ENCODE measurements at regions not wholly inside any gene's neighbourhood (a gene's known extent, or its start where the extent isn't known, plus 50 kb on each side); places are given as distances from the start of the nearest gene placed in this dataset.

DNA sequence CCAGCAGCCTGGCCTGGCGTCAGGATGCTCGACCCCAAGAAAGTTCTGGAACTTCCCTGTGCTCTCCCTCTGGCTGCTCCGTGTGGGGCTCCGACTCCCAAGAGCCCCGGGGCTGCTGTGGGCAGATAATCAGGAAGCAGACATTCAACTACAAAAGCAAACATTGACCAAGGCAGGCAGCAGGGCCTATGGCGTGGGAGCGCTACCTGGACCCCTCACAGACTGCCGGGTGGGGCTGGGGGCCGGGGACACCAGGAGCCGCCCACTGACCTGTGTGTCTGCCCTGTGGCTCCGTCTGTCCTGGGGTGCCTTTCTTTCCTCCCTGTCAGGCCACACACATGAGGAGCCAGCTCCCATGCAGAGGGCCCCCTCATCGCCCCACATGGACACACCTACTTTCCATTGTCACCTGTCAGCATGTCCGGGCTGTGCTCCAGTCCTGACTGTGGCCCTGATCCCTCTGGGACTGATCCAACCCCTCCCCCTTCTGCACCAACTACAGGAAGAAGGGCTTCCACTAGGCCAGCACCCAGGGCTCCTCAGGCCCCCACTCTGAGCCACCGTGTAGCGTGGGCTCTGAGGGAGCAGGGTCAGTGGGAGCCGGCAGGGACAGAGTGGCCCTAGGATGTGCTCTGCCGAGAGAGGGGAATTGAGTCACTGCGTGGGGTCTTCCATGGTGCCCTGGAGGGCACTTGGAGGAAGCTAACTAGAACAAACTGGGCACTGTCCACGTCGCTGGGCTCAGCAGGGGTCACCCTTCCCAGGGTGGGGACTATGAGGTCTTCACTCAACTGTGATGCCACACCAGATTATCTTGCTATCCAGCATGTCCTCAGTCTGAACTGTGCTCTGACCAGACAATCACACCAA lies 215.4 kb upstream of the C14orf180 start:
- intact Hi-C loops (cut with micrococcal nuclease), result no loop called here
- Histone ChIP-seq H3K79me2 (ENCODE audit: insufficient read depth, low read length) (no peaks in the 10 kb centered on the region), H4K20me1 (ENCODE audit: insufficient read depth, low read length) (no peaks in the 10 kb centered on the region), H3K4me3 (replicated peaks in 1 of 3; ENCODE audit: low read depth in 2 of 3, low read length in 3 of 3) (no peak overlapping the region), H3K9me3 (replicated peaks in 1 of 2; ENCODE audit: control insufficient read depth in 1 of 2, insufficient read depth in 1 of 2, low read length in 2 of 2) (no peaks in the 10 kb centered on the region), H3K4me1 (ENCODE audit: control insufficient read depth in 1 of 2, insufficient read depth in 2 of 2, low read length in 2 of 2) (no peaks in the 10 kb centered on the region), H3K36me3 (replicated peaks in 1 of 2; ENCODE audit: control insufficient read depth in 1 of 2, insufficient read depth in 2 of 2, low read length in 2 of 2) (no peaks in the 10 kb centered on the region), H3K4me2 (replicated peaks; ENCODE audit: extremely low read depth, low read length, poor library complexity, severe bottlenecking) (no peak overlapping the region), H3K27me3 (ENCODE audit: control insufficient read depth in 2 of 2, insufficient read depth in 2 of 2, low read length in 2 of 2) (no peaks in the 10 kb centered on the region), H3K27ac (ENCODE audit: low read depth in 1 of 2, low read length in 2 of 2) (no peak overlapping the region), H2AFZ (ENCODE audit: insufficient read depth, low read depth, low read length, poor library complexity, severe bottlenecking) (no peak overlapping the region), H3K9ac (ENCODE audit: insufficient read depth, low read length, poor library complexity, severe bottlenecking) (no peak overlapping the region)
- TF ChIP-seq, protein P1, sequence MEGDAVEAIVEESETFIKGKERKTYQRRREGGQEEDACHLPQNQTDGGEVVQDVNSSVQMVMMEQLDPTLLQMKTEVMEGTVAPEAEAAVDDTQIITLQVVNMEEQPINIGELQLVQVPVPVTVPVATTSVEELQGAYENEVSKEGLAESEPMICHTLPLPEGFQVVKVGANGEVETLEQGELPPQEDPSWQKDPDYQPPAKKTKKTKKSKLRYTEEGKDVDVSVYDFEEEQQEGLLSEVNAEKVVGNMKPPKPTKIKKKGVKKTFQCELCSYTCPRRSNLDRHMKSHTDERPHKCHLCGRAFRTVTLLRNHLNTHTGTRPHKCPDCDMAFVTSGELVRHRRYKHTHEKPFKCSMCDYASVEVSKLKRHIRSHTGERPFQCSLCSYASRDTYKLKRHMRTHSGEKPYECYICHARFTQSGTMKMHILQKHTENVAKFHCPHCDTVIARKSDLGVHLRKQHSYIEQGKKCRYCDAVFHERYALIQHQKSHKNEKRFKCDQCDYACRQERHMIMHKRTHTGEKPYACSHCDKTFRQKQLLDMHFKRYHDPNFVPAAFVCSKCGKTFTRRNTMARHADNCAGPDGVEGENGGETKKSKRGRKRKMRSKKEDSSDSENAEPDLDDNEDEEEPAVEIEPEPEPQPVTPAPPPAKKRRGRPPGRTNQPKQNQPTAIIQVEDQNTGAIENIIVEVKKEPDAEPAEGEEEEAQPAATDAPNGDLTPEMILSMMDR (IDR thresholded peaks at IDR 0.05), result no peak
- H3K9me3 Mint-ChIP-seq, result no peaks in the 10 kb centered on the region
- no peak overlapping the region for H3K27ac Mint-ChIP-seq
- no peaks in the 10 kb centered on the region for H3K36me3 Mint-ChIP-seq
- no peak overlapping the region for H3K4me3 Mint-ChIP-seq
- WGBS (ENCODE audit: insufficient coverage), result 85% methylated on average over 20 of the region's 20 CpGs
- no peak for DNase-seq
- no peaks in the 10 kb centered on the region for H3K4me1 Mint-ChIP-seq
- peaks cover 0 to 4% (median 3%) of the 10 kb centered on the region in 3 donors for H3K27me3 Mint-ChIP-seq (ENCODE audit: low read depth in 3 of 3)

DNA sequence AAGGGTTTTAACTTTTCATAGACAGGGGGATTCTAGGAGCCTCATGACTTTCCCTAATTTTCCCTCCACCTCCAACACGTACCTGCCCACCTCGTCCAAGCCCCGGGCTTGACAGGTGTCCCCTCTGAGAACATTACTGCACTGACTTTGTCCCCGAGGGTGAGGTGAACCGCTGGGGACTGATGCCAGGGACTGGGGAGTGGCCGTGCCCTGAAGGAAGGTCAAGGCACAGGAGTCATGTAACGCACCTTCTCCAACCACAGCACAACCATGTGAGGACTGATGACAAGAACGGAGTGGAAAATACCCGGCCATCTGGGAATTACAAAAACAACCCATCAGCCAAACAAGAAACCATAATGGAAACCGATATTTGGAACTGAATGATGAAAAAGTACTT lies 214.7 kb upstream of the C14orf180 start:
- Histone ChIP-seq H3K36me3 (replicated peaks in 1 of 2; ENCODE audit: control insufficient read depth in 1 of 2, insufficient read depth in 2 of 2, low read length in 2 of 2) (no peaks in the 10 kb centered on the region), H3K27me3 (ENCODE audit: control insufficient read depth in 2 of 2, insufficient read depth in 2 of 2, low read length in 2 of 2) (no peaks in the 10 kb centered on the region), H3K4me3 (replicated peaks in 1 of 3; ENCODE audit: low read depth in 2 of 3, low read length in 3 of 3) (no peak overlapping the region), H3K27ac (ENCODE audit: low read depth in 1 of 2, low read length in 2 of 2) (no peak overlapping the region), H2AFZ (ENCODE audit: insufficient read depth, low read depth, low read length, poor library complexity, severe bottlenecking) (no peak overlapping the region), H3K79me2 (ENCODE audit: insufficient read depth, low read length) (no peaks in the 10 kb centered on the region), H3K9me3 (replicated peaks in 1 of 2; ENCODE audit: control insufficient read depth in 1 of 2, insufficient read depth in 1 of 2, low read length in 2 of 2) (no peaks in the 10 kb centered on the region), H3K4me2 (replicated peaks; ENCODE audit: extremely low read depth, low read length, poor library complexity, severe bottlenecking) (no peak overlapping the region), H4K20me1 (ENCODE audit: insufficient read depth, low read length) (no peaks in the 10 kb centered on the region), H3K4me1 (ENCODE audit: control insufficient read depth in 1 of 2, insufficient read depth in 2 of 2, low read length in 2 of 2) (no peaks in the 10 kb centered on the region), H3K9ac (ENCODE audit: insufficient read depth, low read length, poor library complexity, severe bottlenecking) (no peak overlapping the region)
- no peaks in the 10 kb centered on the region for H3K36me3 Mint-ChIP-seq
- H3K27ac Mint-ChIP-seq, result no peak overlapping the region
- WGBS (ENCODE audit: insufficient coverage), result 96% methylated on average over 4 of the region's 10 CpGs
- H3K4me3 Mint-ChIP-seq, result no peak overlapping the region
- H3K27me3 Mint-ChIP-seq (ENCODE audit: low read depth in 3 of 3), result peaks cover 0 to 5% (median 4%) of the 10 kb centered on the region in 3 donors
- DNase-seq, result no peak
- intact Hi-C loops (cut with micrococcal nuclease), result no loop called here
- TF ChIP-seq, protein P1 (IDR thresholded peaks at IDR 0.05), result no peak
- no peaks in the 10 kb centered on the region for H3K9me3 Mint-ChIP-seq
- no peaks in the 10 kb centered on the region for H3K4me1 Mint-ChIP-seq

All from CD14-positive monocyte (primary cell).